Thoracic aorta (tissue), 2 donors: ENCODE measurements at regions not wholly inside any gene's neighbourhood (a gene's known extent, or its start where the extent isn't known, plus 50 kb on each side); places are given as distances from the start of the nearest gene placed in this dataset.

Experiments used
- ATAC-seq: fragments of 150-250 bp; one replicate; pipeline ENCODE4 v1.8.0; 2017; ENCODE audit warnings: low read depth; ENCODE audit not compliant: insufficient number of reproducible peaks, low FRiP score
- DNase-seq: peaks from one replicate; pipeline ENCODE4 v3.0.0-alpha.2; 2020; ENCODE audit warnings: low spot score
- H3K27ac ChIP-seq, 2 donors: fragments of 200-600 bp; sonication (generic); 1 replicate in 1 of 2; 2 replicates in 1 of 2; pipeline ENCODE4 v1.5.1; 2016; ENCODE audit warnings: mild to moderate bottlenecking in 2 of 2, moderate library complexity in 2 of 2
- H3K27me3 ChIP-seq: fragments of 200-600 bp; sonication (generic); replicated peaks from 2 replicates; pipeline ENCODE4 v1.6.0; 2016; ENCODE audit warnings: mild to moderate bottlenecking; ENCODE audit not compliant: insufficient read depth
- H3K36me3 ChIP-seq: fragments of 200-600 bp; sonication (generic); one replicate; pipeline ENCODE4 v1.5.1; 2016
- H3K4me1 ChIP-seq, 2 donors: fragments of 200-600 bp; sonication (generic); 1 replicate in 1 of 2; 2 replicates in 1 of 2; pipeline versions ENCODE4 v1.5.1 to v1.6.0; 2016; ENCODE audit warnings: low read depth in 2 of 2, mild to moderate bottlenecking in 1 of 2; ENCODE audit not compliant: control insufficient read depth in 1 of 2
- H3K4me3 ChIP-seq: fragments of 200-600 bp; sonication (generic); 2 replicates; pipeline ENCODE4 v1.5.1; 2016; ENCODE audit warnings: mild to moderate bottlenecking
- H3K9me3 ChIP-seq: fragments of 200-600 bp; sonication (generic); 2 replicates; pipeline ENCODE4 v1.5.1; 2016
- CTCF ChIP-seq: fragments of 200-600 bp; sonication (generic); IDR thresholded peaks from one replicate; pipeline ENCODE4 v1.5.1; 2019; ENCODE audit warnings: antibody characterized with exemption

- ATAC-seq, result no peak
These were observed 187.7 kb downstream of the MEX3B start for GRCh38 chr15:81858136-81858535.

GRCh38 chr15:81856634-81857026 lies 189.2 kb downstream of the MEX3B start:
- DNase-seq (no peak), ATAC-seq (no peak)
- H3K4me1 ChIP-seq, result peaks cover 0 to 8% of the 10 kb centered on the region in 2 donors
- no peaks in the 10 kb centered on the region for H3K9me3 ChIP-seq
- no peaks in the 10 kb centered on the region for H3K36me3 ChIP-seq
- no peaks in the 10 kb centered on the region for H3K27me3 ChIP-seq
- H3K27ac ChIP-seq, result no peak overlapping the region
- no peak for TF ChIP-seq CTCF
- no peak overlapping the region for H3K4me3 ChIP-seq

More at GRCh38 chr15:81858136-81858535, 187.7 kb downstream of the MEX3B start:
- H3K36me3 ChIP-seq, result no peaks in the 10 kb centered on the region
- no peak overlapping the region for H3K27ac ChIP-seq
- H3K9me3 ChIP-seq, result no peaks in the 10 kb centered on the region
- no peak for TF ChIP-seq CTCF
- peaks cover 0 to under 1% of the 10 kb centered on the region in 2 donors for H3K4me1 ChIP-seq
- H3K27me3 ChIP-seq, result no peaks in the 10 kb centered on the region
- H3K4me3 ChIP-seq, result no peak overlapping the region
- DNase-seq, result no peak

GRCh38 chr15:81856001-81856633 lies 189.7 kb downstream of the MEX3B start:
- Histone ChIP-seq H3K4me1 (peaks cover 0 to 8% of the 10 kb centered on the region in 2 donors), H3K36me3 (no peaks in the 10 kb centered on the region), H3K27ac (no peak overlapping the region), H3K27me3 (no peaks in the 10 kb centered on the region), H3K4me3 (no peak overlapping the region), H3K9me3 (no peaks in the 10 kb centered on the region)
- no peak for ATAC-seq
- no peak for DNase-seq
- TF ChIP-seq CTCF, result no peak

GRCh38 chr15:81853150-81853748 lies 192.6 kb downstream of the MEX3B start:
- Histone ChIP-seq H3K4me3 (no peak overlapping the region), H3K36me3 (no peaks in the 10 kb centered on the region), H3K27ac (no peak overlapping the region), H3K9me3 (no peaks in the 10 kb centered on the region), H3K27me3 (no peaks in the 10 kb centered on the region), H3K4me1 (peaks cover 0 to 8% of the 10 kb centered on the region in 2 donors)
- ATAC-seq, result no peak
- no peak for DNase-seq
- no peak for TF ChIP-seq CTCF

GRCh38 chr15:81852411-81853149 lies 193.2 kb downstream of the MEX3B start:
- no peak for DNase-seq

More at GRCh38 chr15:81852411-81853149, 193.2 kb downstream of the MEX3B start:
- TF ChIP-seq CTCF, result no peak
- H3K27ac ChIP-seq, result no peak overlapping the region
- peaks cover 0 to 8% of the 10 kb centered on the region in 2 donors for H3K4me1 ChIP-seq
- H3K9me3 ChIP-seq, result no peaks in the 10 kb centered on the region
- no peaks in the 10 kb centered on the region for H3K27me3 ChIP-seq
- no peak overlapping the region for H3K4me3 ChIP-seq
- ATAC-seq, result no peak
- no peaks in the 10 kb centered on the region for H3K36me3 ChIP-seq
